ENCODE measurements at regions not wholly inside any gene's neighbourhood (a gene's known extent, or its start where the extent isn't known, plus 50 kb on each side); places are given as distances from the start of the nearest gene placed in this dataset.

DNA sequence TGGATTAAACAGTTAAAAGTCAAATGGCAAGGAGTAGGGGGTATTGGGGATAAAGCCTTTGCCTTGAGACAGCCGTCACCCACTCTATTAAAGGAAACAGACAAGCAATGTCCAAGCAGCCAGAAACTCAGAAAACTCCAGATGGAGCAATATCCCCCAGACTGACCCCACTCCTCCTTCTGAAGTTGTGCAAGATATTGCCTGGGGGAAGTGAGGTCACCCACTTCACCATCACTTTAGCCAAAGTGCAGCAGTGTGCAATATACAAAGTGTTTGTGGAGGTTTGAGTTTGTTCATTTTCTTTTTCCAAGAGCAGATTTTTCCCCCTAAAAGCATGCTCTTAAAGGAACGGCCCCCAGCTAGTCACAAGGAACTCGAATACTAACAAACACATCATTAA is 125.1 kb downstream of the ETS2 start:
- peak; percentile 52 for DNase-seq (ENCODE audit: low spot score)

DNA sequence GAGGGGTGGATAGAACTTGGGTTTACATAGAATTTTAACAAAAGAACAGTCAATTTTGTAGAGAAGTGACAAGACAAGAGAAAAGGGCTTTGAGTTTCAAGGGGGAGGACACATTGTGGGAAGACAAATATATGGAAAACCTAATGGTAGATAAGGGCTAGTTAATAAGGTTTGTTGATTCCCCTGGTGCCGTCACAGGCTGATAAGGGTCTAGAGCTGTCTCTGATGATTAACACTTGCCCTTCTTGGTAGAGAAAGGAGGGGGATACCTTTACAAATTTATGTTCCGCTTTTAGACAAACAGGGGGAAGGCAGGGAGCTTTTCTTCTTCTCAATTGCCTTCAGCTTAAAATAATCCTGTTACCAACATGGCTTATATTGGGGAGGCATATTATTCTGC is 124.3 kb downstream of the ETS2 start:
- no peak for DNase-seq (ENCODE audit: low spot score)

GRCh38 chr21:38929652-38930051 is 123.9 kb downstream of the ETS2 start:
- DNase-seq (ENCODE audit: low spot score) = no peak

DNA sequence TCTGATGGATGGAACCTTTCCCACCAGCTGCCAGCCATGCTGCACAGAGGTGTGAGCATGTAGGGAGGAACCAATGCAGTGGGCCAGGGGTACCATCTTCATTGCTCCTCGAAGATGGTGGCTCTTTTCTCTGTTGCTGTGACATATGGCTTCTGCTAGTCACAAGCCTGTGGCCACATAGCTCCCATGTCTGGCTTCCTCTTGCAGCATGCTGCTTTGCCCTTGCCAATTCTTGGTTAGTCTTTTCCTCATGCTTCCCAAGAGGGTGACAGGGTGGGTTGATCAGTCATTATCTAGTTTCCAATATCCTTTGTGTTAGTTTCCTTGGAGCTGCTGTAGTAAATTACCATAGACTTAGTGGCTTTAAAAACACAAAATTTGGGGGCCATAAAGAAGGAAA is 123.4 kb downstream of the ETS2 start:
- DNase-seq (ENCODE audit: low spot score) = no peak

GRCh38 chr21:38927776-38928175 is 122.0 kb downstream of the ETS2 start:
- no peak for DNase-seq (ENCODE audit: low spot score)

DNA sequence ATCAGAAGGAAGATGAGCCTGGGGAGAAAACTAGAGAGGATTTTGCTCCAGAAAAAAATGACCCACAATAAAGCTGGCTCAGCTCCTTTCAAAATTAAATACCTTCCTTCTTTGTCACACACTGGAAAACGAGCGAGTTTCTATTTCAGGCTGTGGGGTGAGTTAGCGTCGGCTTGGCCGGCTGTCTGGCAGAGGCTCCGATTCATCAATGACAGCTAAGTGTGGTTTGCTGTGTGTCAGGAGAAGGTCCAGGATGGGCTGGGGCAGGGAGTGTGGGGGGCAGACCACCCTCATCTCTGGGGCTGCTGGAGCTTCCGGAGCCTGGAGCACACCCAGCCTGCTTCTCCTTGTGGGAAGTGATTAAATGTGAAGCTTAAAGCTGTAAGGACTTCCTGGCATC is 120.2 kb downstream of the ETS2 start:
- peak; percentile 93 for DNase-seq (ENCODE audit: low spot score)

- DNase-seq (ENCODE audit: low spot score) = no peak
These were observed 119.7 kb downstream of the ETS2 start for GRCh38 chr21:38925478-38925877.

- DNase-seq (ENCODE audit: low spot score) = no peak
These were observed 119.2 kb downstream of the ETS2 start for GRCh38 chr21:38924954-38925353.

DNA sequence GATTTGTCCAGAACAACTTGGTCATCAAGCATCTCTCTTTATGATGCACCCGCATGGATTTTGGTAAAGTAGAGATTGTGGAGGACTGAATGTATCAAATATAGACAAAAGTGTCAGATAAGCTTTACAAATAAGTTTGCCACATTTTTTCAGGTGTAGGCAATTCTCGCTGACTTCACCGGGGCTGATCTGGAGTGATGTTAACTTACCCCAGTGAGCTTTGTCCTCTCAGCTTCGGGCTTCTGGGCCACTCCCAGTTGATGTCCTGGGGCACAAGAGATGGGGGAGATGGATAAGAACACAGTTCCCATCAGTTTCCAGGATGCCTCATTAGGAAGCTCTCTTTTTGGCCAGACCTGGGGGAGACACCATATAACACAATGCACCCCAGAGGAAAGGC is 117.7 kb downstream of the ETS2 start:
- DNase-seq (ENCODE audit: low spot score) = no peak

GRCh38 chr21:38922474-38923235 is 116.9 kb downstream of the ETS2 start:
- no peak for DNase-seq (ENCODE audit: low spot score)

- no peak for DNase-seq (ENCODE audit: low spot score)
These were observed 116.0 kb downstream of the ETS2 start for GRCh38 chr21:38921511-38922251.

- peak; percentile 66 for DNase-seq (ENCODE audit: low spot score)
These were observed 115.1 kb downstream of the ETS2 start for GRCh38 chr21:38920631-38921398.

DNA sequence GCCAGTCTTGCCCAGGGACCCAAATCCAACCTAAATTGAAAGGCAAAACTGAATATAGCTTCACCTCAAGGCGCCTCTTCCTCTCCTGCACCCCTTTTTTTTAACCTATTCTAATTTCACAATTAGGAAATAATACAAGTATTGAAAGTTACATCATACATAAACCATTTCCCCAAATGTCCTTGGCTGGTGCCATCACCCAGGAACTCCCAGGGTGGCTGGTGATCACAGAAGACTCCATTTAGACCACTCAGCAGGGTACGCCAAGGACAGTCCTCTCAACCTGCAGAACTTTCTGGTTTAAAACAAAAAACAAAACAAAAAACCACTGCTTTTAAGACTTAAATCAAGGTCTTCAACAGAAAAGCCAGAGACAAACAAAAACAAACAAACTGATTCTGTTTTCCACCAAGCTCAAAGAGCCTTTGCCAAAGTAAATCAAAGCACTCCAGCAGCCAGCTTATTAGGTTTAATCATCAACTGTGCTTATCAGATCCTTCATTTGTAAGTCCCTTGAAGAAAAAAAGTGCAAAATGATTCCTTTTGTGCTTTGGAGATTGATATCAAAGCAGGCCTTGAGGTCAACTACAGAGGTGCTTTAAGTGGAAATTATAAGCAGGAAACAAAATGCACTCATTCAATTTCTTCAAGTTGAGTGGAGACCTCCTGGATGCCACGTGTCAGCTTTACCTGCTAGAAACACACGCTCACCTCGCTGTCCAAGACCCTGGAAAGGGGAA is 113.0 kb downstream of the ETS2 start:
- DNase-seq (ENCODE audit: low spot score) = no peak

DNA sequence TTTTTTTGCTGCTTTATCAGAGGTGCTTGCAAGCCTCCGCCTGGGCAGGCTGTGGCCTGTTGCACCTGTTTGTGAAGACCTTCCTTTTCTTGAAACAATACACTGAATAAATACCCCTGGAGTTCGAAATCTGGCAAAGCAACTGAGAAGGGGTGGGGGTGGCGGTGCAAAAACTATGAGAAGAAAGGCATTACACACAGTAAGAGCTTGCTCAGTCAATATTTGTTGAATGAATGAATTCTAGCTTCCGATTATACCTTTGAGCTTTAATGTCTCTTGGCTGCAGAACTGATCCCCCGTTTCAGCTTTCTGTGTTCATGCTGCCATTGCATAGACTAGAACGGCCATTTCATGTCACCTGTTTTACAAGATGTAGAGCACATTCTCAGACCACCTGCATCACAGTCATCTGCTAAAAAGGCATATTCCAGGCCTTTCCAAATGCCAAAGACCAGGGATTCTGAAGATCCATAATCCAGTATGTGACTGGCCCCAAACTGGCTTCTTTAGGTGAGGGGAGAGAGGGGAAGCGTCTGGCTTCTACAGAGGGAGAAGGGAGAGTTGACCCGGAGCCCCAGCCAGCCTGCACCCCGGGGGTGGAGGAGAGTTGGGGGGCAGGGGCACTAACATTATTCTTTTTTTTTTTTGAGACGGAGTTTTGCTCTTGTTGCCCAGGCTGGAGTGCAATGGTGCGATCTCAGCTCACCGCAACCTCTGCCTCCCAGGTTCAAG is 111.5 kb downstream of the ETS2 start:
- DNase-seq (ENCODE audit: low spot score) = no peak

DNA sequence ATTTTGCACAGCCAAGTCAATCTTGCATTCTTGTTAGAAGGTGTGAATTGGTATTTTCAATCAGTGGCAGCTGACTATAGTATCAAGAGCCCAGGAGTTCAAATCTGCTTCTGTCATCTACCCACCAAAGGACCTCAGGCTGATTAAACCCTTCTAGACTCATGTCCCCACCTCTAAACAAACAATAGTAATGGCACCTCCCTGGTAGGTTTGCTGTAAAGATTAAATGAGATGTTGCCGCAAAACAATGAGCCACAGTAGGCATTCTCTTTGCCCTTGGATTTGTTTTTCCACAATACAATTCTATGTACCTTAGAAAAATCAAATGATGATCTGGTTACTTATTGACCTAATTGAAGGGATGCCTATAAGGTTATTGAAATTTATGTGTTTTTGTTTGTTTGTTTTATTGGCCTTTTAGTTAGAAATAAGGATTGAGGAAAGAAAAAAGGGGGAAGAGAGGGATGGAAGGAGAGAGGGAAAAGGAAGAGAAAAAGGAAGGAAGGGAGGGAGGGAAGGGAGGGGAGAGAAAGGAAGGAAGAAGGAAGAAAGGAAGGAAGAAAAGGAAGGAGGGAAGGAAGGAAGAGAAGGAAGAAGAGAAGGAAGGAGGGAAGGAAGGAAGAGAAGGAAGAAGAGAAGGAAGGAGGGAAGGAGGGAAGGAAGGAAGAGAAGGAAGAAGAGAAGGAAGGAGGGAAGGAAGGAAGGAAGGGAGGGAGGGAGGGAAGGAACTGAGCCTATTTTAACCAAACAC is 110.7 kb downstream of the ETS2 start:
- DNase-seq (ENCODE audit: low spot score) = no peak

DNA sequence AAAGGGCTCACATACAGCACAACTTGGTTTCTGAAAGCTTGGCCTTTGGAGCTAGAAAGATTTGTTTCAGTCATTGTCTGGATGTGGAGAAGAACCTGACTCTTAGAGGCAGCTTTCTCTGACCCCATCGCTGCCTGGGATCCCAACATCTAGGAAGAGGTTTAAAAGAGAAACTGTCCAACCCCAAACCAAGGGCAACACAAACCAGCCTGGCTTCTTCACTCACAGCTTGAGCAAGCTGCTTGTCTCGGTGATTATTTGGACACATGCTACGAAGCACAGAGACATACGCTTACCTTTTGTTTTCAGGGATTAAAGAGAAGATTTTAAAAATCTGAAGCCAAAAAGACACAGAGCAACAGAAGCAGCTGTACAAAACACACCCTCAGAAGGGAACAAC is 109.8 kb downstream of the ETS2 start:
- DNase-seq (ENCODE audit: low spot score) = no peak

DNA sequence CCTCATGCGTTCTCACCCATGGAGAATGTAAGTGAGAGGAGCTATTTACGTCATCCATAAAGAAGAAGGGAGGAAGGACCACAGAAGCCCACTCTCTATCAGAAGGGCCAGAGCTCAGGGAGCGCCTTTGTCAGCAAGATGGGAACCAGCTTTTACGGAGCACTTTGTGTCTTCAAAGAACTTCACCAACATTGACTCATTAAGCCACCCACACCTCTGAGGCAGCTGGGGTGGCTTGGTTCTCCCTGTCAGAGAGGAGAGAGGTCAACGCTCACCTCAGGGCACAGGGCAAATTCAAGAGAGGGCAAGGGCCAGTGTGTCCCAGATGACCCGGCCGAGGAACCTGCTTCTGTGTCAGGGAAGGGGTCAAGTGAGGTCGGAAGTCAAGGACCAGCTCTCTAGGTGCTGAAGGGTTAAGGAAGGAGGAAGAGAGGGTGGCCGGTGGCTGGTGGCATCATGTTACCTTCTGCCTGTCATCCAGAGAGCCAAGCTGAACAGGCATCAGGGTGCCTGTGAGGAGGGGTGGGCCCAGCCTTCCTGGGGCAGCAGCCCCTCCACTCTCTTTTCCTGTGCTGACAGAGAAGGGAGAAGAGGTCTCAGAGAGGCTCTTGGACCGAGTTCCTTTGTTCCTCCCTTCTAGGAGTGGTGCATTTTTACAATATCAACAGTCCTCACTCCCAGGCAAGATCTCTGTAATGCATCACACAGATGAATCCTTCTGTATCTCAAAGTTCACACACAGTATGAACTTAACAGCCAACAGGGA is 109.0 kb downstream of the ETS2 start:
- no peak for DNase-seq (ENCODE audit: low spot score)

- DNase-seq (ENCODE audit: low spot score) = no peak
These were observed 108.3 kb downstream of the ETS2 start for GRCh38 chr21:38913893-38914527.

GRCh38 chr21:38913120-38913892 is 107.6 kb downstream of the ETS2 start:
- peak; percentile 45 for DNase-seq (ENCODE audit: low spot score)
